Dedifferentiated amniotic fluid mesenchymal stem cell (primary cell): ENCODE measurements at regions not wholly inside any gene's neighbourhood (a gene's known extent, or its start where the extent isn't known, plus 50 kb on each side); places are given as distances from the start of the nearest gene placed in this dataset.
"Not testable (repeated sequence)": the region's sequence is repeated elsewhere in the genome, so short reads cannot be mapped to it uniquely, and the experiment has no call there.

Source experiments
- DNase-seq: peaks from one replicate; pipeline ENCODE4 v3.0.0-alpha.2; 2016; ENCODE audit errors: extremely low spot score

GRCh38 chr10:28391283-28391682 is 88.4 kb upstream of the MPP7 start:
- no peak for DNase-seq

GRCh38 chr10:28393956-28394568 is 91.2 kb upstream of the MPP7 start:
- peak; percentile 55 for DNase-seq

GRCh38 chr10:28396331-28396730 is 93.5 kb upstream of the MPP7 start:
- DNase-seq, result peak; percentile 33

- DNase-seq, result no peak
These were observed 94.4 kb upstream of the MPP7 start for GRCh38 chr10:28397229-28397628.

- no peak for DNase-seq
These were observed 97.3 kb upstream of the MPP7 start for GRCh38 chr10:28400176-28400575.

GRCh38 chr10:28400681-28401080 is 97.8 kb upstream of the MPP7 start:
- DNase-seq, result no peak

GRCh38 chr10:28402611-28403073 is 99.8 kb upstream of the MPP7 start:
- DNase-seq, result not testable (repeated sequence)

GRCh38 chr10:28403090-28403489 is 100.2 kb upstream of the MPP7 start:
- DNase-seq, result no peak

GRCh38 chr10:28408237-28408777 is 105.4 kb upstream of the MPP7 start:
- DNase-seq, result no peak

GRCh38 chr10:28410420-28411135 is 107.7 kb upstream of the MPP7 start:
- no peak for DNase-seq

GRCh38 chr10:28411136-28411460 is 108.2 kb upstream of the MPP7 start:
- no peak for DNase-seq

- DNase-seq, result no peak
These were observed 108.8 kb upstream of the MPP7 start for GRCh38 chr10:28411648-28412047.

- no peak for DNase-seq
These were observed 114.8 kb upstream of the WAC start for GRCh38 chr10:28418069-28418468.

GRCh38 chr10:28425422-28425821 is 107.5 kb upstream of the WAC start:
- no peak for DNase-seq

GRCh38 chr10:28426392-28427159 is 106.3 kb upstream of the WAC start:
- DNase-seq, result no peak

GRCh38 chr10:28427376-28427775 is 105.5 kb upstream of the WAC start:
- DNase-seq, result no peak

- no peak for DNase-seq
These were observed 103.9 kb upstream of the WAC start for GRCh38 chr10:28429045-28429444.

- DNase-seq, result no peak
These were observed 103.2 kb upstream of the WAC start for GRCh38 chr10:28429573-28430216.

GRCh38 chr10:28431139-28431538 is 101.8 kb upstream of the WAC start:
- DNase-seq, result no peak

GRCh38 chr10:28432210-28432676 is 100.7 kb upstream of the WAC start:
- DNase-seq, result peak; percentile 86

- no peak for DNase-seq
These were observed 98.9 kb upstream of the WAC start for GRCh38 chr10:28434063-28434462.

- no peak for DNase-seq
These were observed 90.5 kb upstream of the WAC start for GRCh38 chr10:28442403-28442802.
